OCI-LY1 (cell line): ENCODE measurements at regions not wholly inside any gene's neighbourhood (a gene's known extent, or its start where the extent isn't known, plus 50 kb on each side); places are given as distances from the start of the nearest gene placed in this dataset.

Experiments
- H2AFZ ChIP-seq: fragments of 200-600 bp; sonication (generic), shearing (Covaris generic); 2 replicates; pipeline ENCODE4 v1.6.0; 2014; ENCODE audit warnings: antibody characterized with exemption, mild to moderate bottlenecking, low read length
- H3F3A ChIP-seq: fragments of 200-600 bp; sonication (generic), shearing (Covaris generic); 2 replicates; pipeline ENCODE4 v1.6.0; 2014; ENCODE audit warnings: mild to moderate bottlenecking, antibody characterized with exemption, low read length, moderate library complexity; ENCODE audit not compliant: insufficient read depth
- H3K27ac ChIP-seq: fragments of 200-600 bp; sonication (generic); 2 replicates; pipeline ENCODE4 v1.5.1; 2014; ENCODE audit warnings: low read length, mixed run types, mild to moderate bottlenecking, low read depth; ENCODE audit not compliant: poor library complexity, severe bottlenecking
- H3K27me3 ChIP-seq: fragments of 200-600 bp; sonication (generic); 2 replicates; pipeline ENCODE4 v1.6.0; 2014; ENCODE audit warnings: antibody characterized with exemption, mild to moderate bottlenecking, low read length, moderate library complexity; ENCODE audit not compliant: insufficient read depth
- H3K36me3 ChIP-seq: fragments of 200-600 bp; sonication (generic); 2 replicates; pipeline ENCODE4 v1.6.1; 2014; ENCODE audit warnings: mild to moderate bottlenecking, antibody characterized with exemption, low read length, moderate library complexity, mixed read lengths; ENCODE audit not compliant: insufficient read depth
- H3K4me1 ChIP-seq: fragments of 200-600 bp; sonication (generic); 2 replicates; pipeline ENCODE4 v1.5.1; 2014; ENCODE audit warnings: mild to moderate bottlenecking, low read length, moderate library complexity; ENCODE audit not compliant: insufficient read depth, severe bottlenecking
- H3K4me2 ChIP-seq: fragments of 200-600 bp; sonication (generic), shearing (Covaris generic); 2 replicates; pipeline ENCODE4 v1.6.1; 2014; ENCODE audit warnings: low read length
- H3K4me3 ChIP-seq: fragments of 200-600 bp; sonication (generic); 2 replicates; pipeline ENCODE4 v1.5.1; 2014; ENCODE audit warnings: low read length, low read depth, mild to moderate bottlenecking, mixed read lengths; ENCODE audit not compliant: poor library complexity, severe bottlenecking
- H3K79me2 ChIP-seq: fragments of 200-600 bp; shearing (Covaris generic); 2 replicates; pipeline ENCODE4 v1.6.1; 2016; ENCODE audit warnings: mixed run types, low read length, mixed read lengths; ENCODE audit not compliant: insufficient read depth
- H3K9ac ChIP-seq: fragments of 200-600 bp; sonication (generic), shearing (Covaris generic); 2 replicates; pipeline ENCODE4 v1.6.1; 2014; ENCODE audit warnings: mild to moderate bottlenecking, low read length, mixed read lengths
- H3K9me2 ChIP-seq: fragments of 200-600 bp; sonication (generic), shearing (Covaris generic); 2 replicates; pipeline ENCODE4 v1.6.1; 2014; ENCODE audit warnings: low read depth, mild to moderate bottlenecking, low read length, mixed read lengths
- H3K9me3 ChIP-seq: fragments of 200-600 bp; shearing (Covaris generic); 2 replicates; pipeline ENCODE4 v1.6.1; 2014; ENCODE audit warnings: low read length, mixed read lengths
- H4K20me1 ChIP-seq: fragments of 200-600 bp; sonication (generic), shearing (Covaris generic); 2 replicates; pipeline ENCODE4 v1.6.0; 2016; ENCODE audit warnings: mild to moderate bottlenecking, low read length; ENCODE audit not compliant: insufficient read depth
- EZH2 ChIP-seq: fragments of 200-600 bp; sonication (generic), shearing (Covaris generic); IDR thresholded peaks from 2 replicates; pipeline ENCODE4 v1.8.0; 2017; ENCODE audit warnings: borderline replicate concordance, mixed run types, mild to moderate bottlenecking, antibody characterized with exemption, low read length, moderate library complexity, mixed read lengths
- TF ChIP-seq, protein P1 (sequence below): fragments of 200-600 bp; sonication (generic), shearing (Covaris generic); IDR thresholded peaks from 2 replicates; pipeline ENCODE4 v1.5.1; 2017; ENCODE audit warnings: mild to moderate bottlenecking, antibody characterized with exemption, low read length, moderate library complexity, mixed read lengths

DNA sequence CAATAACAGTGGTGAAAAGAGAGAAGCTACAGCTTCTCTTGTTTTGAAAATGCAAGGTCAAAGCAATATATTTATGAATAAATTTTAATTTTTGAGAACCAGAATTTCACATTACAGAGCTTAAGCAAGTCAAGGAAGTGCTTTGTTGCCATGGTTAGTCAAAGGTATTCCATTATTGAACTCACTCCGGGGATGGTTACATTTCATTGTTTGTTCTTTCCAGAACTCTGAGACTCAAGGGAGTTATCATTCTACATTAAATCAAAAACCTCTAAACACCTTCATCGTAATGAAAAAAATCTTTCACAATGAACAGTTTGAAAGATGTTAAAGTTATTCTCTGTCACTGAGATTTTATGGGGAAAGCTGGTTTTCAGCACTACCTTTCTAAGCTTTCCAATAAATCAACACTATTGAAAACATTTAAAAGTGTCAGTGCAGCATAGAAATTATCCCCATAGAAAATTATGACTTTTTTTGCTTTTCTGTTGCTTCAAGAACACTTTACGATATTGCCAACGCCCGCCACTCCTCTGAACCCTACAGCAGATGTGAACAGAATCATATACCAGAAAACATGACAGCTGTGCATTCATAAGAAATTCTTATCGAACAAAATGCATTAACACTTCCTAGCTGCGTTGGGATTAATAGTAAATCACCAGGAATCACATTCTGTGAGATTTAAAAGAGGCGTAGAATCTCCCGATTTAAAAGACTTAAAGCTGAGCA lies 83.0 kb downstream of the OTOL1 start:
- Histone ChIP-seq H4K20me1 (no peaks in the 10 kb centered on the region), H3K9me3 (no peaks in the 10 kb centered on the region), H3K36me3 (no peaks in the 10 kb centered on the region), H2AFZ (no peak overlapping the region), H3K79me2 (no peaks in the 10 kb centered on the region), H3K27ac (no peak overlapping the region), H3K27me3 (no peaks in the 10 kb centered on the region), H3K4me2 (no peak overlapping the region), H3K4me1 (no peaks in the 10 kb centered on the region), H3F3A (no peaks in the 10 kb centered on the region), H3K4me3 (no peak overlapping the region), H3K9ac (no peak overlapping the region), H3K9me2 (no peaks in the 10 kb centered on the region)
- TF ChIP-seq EZH2 = no peak
- TF ChIP-seq, protein P1, sequence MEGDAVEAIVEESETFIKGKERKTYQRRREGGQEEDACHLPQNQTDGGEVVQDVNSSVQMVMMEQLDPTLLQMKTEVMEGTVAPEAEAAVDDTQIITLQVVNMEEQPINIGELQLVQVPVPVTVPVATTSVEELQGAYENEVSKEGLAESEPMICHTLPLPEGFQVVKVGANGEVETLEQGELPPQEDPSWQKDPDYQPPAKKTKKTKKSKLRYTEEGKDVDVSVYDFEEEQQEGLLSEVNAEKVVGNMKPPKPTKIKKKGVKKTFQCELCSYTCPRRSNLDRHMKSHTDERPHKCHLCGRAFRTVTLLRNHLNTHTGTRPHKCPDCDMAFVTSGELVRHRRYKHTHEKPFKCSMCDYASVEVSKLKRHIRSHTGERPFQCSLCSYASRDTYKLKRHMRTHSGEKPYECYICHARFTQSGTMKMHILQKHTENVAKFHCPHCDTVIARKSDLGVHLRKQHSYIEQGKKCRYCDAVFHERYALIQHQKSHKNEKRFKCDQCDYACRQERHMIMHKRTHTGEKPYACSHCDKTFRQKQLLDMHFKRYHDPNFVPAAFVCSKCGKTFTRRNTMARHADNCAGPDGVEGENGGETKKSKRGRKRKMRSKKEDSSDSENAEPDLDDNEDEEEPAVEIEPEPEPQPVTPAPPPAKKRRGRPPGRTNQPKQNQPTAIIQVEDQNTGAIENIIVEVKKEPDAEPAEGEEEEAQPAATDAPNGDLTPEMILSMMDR = no peak

GRCh38 chr3:161585922-161586321 lies 89.3 kb downstream of the OTOL1 start:
- Histone ChIP-seq H2AFZ (no peak overlapping the region), H3K4me3 (no peak overlapping the region), H3K4me2 (no peak overlapping the region), H3K27me3 (no peaks in the 10 kb centered on the region), H3K9me3 (no peaks in the 10 kb centered on the region), H3K9me2 (no peaks in the 10 kb centered on the region), H3K79me2 (no peaks in the 10 kb centered on the region), H3K36me3 (no peaks in the 10 kb centered on the region), H3F3A (no peaks in the 10 kb centered on the region), H3K4me1 (no peaks in the 10 kb centered on the region), H3K9ac (no peak overlapping the region), H4K20me1 (no peaks in the 10 kb centered on the region), H3K27ac (no peak overlapping the region)
- no peak for TF ChIP-seq EZH2
- TF ChIP-seq, protein P1 = no peak

DNA sequence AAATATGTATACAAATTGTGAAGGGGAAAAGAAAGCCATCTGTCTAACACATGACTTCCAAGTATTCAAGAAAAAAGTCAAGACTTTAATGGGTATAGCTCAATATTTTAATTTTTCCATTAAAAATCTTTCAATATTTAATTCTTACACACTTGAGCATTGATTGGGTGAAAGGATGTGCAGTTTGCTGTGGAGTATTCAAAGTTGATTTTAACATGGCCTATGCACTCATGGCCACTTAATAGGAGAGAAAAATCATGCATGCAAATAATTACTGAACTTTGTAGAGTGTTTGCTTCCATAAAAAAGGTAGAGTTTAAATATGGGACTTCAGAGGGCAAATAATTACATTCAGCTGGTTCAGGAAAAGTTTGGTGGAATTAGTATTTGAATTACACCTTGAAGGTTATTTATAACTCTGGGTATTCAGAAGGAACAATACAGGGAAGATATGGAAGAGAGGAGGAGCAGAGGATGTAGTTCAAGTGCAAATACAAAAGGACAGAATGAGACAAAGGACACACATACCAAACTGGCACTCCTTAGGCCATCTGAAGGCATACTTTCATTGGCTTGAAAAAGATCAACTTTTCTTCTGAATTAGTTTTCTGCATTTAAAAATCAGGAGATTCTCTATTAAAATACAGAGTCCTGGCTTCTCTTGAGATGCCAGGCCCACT lies 90.1 kb downstream of the OTOL1 start:
- Histone ChIP-seq H3K9ac (no peak overlapping the region), H3K4me3 (no peak overlapping the region), H3K9me3 (no peaks in the 10 kb centered on the region), H3K9me2 (no peaks in the 10 kb centered on the region), H3K27ac (no peak overlapping the region), H3K27me3 (no peaks in the 10 kb centered on the region), H4K20me1 (no peaks in the 10 kb centered on the region), H3K4me2 (no peak overlapping the region), H3K79me2 (no peaks in the 10 kb centered on the region), H2AFZ (no peak overlapping the region), H3K36me3 (no peaks in the 10 kb centered on the region), H3F3A (no peaks in the 10 kb centered on the region), H3K4me1 (no peaks in the 10 kb centered on the region)
- no peak for TF ChIP-seq EZH2
- TF ChIP-seq, protein P1 = no peak
